GM19468 (cell line): ENCODE measurements at regions not wholly inside any gene's neighbourhood (a gene's known extent, or its start where the extent isn't known, plus 50 kb on each side); places are given as distances from the start of the nearest gene placed in this dataset.
"Not testable (repeated sequence)": the region's sequence is repeated elsewhere in the genome, so short reads cannot be mapped to it uniquely, and the experiment has no call there.

Source experiments
- ATAC-seq: cut with Tn5 transposase; IDR thresholded peaks from one replicate; pipeline ENCODE4 v1.9.1; 2021; ENCODE audit warnings: mild to moderate bottlenecking, moderate library complexity, moderate number of reproducible peaks; ENCODE audit not compliant: unreplicated experiment; ENCODE audit errors: extremely low read depth

GRCh38 chr18:71431689-71432088 lies 1112.5 kb downstream of the CBLN2 start:
- ATAC-seq: no peak

DNA sequence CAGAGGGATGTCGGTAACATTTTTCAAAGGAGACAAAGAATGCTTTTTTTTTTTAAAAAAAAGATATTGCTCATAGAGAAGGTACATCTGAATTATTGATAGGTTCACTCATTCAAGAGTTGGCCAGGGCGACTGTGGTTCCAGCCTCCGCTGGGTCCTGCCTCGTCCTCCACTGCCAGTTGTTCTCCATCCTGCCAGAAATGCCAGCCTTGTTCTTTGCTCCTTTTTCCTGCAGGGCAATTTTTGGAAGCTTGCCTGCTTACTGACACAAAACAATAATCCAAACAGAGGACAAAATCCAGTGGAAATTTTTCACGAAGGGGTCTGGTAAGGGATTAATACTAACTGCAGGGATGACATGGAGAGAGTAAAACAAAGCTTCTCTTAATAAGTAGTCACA lies 1113.0 kb downstream of the CBLN2 start:
- ATAC-seq: no peak

GRCh38 chr18:71426441-71426840 lies 1117.7 kb downstream of the CBLN2 start:
- no peak for ATAC-seq

GRCh38 chr18:71405169-71405809 lies 1116.4 kb downstream of the SOCS6 start:
- no peak for ATAC-seq

DNA sequence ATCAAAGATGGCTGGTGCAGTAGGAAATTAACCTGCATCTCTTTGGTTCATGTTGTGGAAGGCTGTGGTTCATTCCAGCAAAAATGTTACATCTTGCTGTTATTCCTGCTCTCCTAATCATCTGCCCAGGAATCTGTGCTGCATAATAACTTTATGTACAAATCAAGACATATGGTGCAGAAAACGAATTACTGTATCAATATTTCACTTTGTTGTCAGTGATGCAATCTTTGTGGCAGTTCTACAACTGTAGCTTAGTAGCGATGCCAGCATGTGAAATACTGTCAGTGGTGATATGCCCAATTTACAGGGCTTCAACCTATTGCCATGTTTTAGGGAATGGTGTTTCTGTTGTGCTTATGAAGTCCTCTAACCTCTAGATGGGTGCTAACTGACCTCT lies 1114.7 kb downstream of the SOCS6 start:
- ATAC-seq: no peak

DNA sequence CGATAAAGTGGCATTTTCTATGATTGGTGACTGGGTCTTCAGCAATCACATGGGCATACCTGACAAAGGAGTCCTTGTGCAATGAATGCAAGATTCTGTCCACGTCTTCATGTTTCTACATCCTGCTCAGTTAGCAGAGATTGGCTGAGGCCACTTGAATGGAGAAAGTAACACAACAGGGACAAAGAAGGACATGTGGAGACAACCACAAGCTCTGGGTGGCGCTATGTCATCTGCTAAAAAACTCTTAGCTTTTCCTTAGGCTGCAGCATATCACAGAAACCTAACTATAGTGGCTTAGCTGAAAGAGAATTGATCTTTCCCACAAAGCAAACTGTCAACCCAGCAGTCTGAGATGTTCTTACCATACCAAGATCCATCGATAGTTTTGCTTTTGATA lies 1109.7 kb downstream of the SOCS6 start:
- no peak for ATAC-seq

DNA sequence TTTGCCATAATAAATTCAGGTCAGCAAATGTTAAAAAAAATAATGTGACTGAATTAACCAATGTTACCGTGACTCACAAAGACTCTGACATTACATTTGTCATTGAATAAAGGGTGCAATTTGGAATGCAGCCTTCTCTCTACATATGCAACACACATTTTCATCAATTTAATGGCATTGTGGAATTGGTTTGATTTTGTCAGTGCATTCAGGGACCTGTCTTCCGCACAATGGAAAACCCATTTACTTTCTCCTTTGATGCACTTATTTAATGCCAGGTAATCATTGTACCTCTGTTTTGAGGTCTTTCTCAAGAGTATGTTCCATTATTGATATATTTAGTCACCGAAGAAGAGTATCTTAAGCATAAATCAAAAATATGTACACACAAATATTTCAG lies 1099.3 kb downstream of the SOCS6 start:
- no peak for ATAC-seq

DNA sequence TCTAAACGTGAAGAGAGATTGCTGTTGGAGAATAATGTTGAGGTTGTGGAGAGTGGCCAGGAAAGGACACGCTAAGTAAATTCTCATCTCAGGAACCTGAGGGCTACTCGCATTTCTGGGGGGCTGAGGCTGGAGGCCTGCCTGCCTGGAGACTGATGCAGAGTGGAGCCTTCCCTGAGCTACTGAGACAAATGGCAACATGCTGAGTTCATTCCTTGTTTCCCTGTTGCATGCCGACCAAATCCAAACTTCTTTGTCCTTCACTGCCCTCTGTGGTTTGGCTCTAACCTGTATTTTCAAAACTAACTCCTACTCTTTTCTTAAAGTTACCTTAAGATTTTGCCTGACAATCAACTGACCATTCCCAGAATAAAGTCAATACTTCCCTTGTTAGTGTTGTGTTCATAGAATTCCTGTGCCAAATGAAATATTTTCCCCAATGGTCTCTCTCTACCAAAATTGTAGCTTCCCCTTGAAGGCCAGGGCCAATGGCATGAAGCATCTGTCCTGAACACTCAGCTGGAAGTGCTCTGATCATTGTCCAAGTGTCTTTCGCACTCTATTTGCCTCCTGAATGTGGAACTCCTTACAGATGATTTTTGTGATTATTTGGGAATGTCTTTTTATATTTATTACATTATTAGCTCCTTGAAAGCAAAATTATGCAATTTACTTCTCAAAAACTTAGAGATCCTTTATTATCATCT lies 1085.6 kb downstream of the SOCS6 start:
- ATAC-seq: no peak

DNA sequence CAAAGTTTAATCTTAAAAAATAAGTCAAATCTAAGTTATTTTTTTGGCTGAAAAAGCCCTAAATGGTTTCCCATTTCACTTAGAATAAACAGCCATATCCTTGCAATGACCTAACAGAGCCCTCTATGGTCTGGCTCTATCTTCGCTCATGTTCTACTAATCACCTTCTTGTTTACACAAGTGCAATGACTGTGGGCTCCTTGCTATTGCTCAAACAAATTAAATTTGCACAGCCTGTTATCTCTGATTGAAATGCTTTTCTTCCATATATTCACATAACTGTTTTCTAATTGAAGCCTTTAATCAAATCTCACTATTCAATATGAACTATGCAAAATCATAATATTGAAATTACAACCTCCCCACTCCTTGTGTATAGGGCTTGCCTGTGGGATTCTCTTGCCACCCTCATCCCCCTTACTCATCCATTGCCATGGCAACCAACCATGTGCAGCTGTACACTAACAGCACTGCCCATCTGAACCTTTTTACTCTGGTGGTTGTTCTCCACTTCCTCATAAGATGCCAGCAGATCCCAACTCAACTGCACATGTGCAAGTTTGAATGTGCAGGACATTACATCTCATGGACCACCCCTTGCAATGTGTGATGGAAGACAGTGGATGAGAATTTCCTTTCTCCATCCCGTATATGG lies 1083.2 kb downstream of the SOCS6 start:
- no peak for ATAC-seq

GRCh38 chr18:71370671-71371445 lies 1082.0 kb downstream of the SOCS6 start:
- no peak for ATAC-seq

DNA sequence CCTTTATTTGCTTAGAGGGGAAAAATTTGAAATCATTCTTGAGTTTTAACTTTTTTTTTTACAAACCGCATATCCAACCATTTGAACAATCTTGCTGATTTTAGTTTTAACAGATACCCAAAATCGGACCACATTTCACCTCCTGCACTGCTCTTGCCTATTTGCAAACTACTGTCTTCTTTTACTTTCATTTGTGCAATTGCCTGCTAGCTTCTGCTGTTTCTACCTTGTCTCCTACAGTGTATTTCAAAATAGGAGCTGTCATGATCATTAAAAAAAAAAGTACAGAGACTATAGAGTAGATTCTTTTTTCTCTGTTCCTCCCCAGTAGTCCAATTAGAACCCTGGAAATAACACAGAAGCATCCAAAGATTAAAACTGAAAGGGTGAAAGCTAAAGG lies 1081.2 kb downstream of the SOCS6 start:
- ATAC-seq: no peak

DNA sequence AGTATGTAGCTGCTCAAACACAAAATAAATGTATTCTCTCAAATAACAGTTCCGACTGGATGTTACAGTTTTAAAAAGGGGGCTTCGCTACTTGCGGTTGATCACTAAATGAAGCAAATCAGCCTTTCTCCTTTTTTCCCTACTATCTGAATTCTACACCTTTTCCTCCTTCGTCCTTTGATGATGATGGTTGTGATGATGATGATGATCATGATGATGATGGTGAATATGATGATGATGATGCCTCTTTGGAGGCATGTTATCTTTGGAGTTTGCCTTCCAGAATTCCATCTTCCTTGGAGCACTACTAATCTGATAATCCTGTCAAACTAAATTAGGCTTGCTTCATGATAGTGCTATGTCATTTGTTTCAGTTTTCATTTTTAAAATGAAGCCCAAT lies 1073.3 kb downstream of the SOCS6 start:
- no peak for ATAC-seq

GRCh38 chr18:71355599-71355998 lies 1066.8 kb downstream of the SOCS6 start:
- not testable (repeated sequence) for ATAC-seq

DNA sequence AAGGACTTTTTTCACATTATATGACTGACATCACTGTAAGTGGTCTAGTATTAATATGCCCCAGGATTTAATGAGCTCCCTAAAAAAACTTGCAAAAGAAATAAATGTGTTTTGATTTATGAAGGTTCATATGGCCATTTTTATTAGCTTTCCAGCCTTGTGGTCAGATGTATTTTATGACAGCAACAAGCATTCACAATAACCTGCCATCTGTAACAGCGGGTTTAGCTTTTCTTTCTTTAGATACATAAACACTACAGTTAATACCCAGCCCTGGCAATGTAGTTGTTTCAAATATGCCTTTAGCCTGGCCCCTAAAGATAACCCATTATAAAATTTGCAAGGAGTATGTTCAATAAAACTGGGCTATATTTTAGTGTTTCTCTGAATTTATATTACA lies 1063.8 kb downstream of the SOCS6 start:
- ATAC-seq: no peak

- ATAC-seq: no peak
These were observed 1047.8 kb downstream of the SOCS6 start for GRCh38 chr18:71336576-71337210.

DNA sequence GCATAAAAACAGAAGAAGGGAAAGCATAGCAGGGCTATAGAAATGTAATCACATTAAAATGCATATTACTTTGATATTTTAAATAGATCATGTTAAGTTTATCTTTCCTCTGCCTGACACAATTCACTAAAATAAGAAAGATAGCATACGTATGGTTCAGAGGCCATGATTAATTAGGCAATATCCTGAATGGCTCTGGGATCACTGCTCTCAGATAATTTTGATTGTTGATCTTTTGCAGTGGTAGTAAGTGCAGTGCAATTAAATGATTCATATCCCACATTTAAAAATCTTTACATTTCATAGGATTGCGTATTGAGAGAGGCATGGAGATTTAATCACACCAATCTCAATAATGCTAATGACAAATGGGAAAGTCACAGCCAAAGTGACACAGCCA lies 1040.7 kb downstream of the SOCS6 start:
- no peak for ATAC-seq

DNA sequence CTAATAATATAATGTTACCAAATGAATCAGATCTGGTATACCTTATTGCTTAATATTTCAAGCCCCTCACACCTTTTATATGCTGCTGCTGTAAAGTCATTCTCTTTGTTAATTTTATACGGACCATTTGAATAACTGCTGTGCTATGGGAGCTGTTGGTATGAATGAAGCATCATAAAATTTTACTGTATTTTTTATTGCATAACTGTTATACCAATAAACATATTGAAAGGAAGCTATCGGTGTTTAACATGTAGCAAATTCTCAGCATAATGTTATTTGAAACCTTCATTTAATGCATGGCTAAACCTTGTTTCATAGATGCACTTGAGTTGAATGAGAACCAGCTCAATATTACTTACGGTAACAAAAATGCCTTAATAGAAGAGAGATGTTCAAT lies 1040.3 kb downstream of the SOCS6 start:
- no peak for ATAC-seq

DNA sequence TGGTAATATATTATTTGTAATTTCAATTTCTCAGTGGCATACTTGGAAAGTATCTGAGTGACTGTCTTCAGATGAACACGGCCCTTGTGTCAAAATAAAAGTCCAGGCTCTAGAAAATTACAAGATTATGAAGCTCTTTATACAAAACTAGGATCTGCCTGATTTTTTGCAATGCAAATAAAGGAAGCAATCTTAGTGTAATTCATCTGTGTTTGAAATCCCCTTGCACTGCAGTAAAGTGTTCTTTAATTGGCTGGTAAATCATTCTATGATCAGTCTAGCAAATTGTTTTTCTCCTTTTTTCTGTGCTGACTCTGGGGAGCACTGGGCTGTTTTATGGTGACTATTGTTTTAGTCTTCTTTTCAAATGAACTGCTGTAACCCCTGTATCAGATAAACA lies 1039.0 kb downstream of the SOCS6 start:
- ATAC-seq: no peak

DNA sequence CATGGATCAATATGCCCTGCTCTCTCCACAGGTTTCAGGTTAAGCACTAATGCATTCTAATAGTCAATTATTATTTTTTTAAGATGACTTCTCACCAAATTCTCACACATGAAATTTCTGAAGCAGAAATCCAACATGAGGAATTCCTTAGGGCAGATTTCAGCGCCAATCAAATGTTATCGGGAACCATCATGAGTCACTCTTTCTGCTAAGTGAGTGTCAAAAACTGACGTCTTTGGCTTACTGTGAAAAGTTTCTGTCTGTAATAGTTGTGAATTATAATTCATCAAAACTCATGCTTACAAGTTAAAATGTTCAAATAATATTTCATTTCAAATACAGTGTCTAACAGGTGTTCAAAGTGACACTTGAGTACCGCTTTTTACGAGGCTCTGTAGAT lies 1038.6 kb downstream of the SOCS6 start:
- ATAC-seq: no peak

DNA sequence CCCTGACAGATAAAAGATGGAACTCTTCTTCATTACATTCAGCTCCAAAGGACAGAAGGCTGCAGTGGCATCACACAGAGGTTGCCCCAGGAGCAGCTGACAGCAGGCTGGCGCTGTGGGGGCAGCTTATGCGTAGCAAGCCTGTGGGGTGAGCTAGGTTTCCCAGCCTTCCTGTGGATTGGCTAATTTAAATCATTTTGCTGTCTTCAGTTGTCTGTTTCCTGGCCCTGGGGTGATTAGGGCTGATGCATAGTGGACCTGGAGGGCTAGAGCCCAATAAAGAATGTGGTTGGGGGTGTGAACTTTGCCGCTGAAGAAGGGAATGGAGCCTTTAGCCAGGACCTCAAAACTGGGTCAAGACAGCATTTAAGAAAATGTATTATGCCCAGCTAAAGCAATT lies 1038.0 kb downstream of the SOCS6 start:
- ATAC-seq: no peak
